GM23248 (cell line): ENCODE measurements at regions not wholly inside any gene's neighbourhood (a gene's known extent, or its start where the extent isn't known, plus 50 kb on each side); places are given as distances from the start of the nearest gene placed in this dataset.
A peak's percentile ranks its signal among the peaks of the same experiment; 100 is the strongest.

Experiments
- DNase-seq: peaks from one replicate; pipeline ENCODE4 v3.0.0-alpha.2; 2015
- H2AFZ ChIP-seq: fragments of 200-600 bp; sonication (generic); 2 replicates; pipeline ENCODE4 v1.6.1; 2016; ENCODE audit warnings: antibody characterized with exemption
- H3F3A ChIP-seq: fragments of 200-600 bp; sonication (generic); 2 replicates; pipeline ENCODE4 v1.6.1; 2016; ENCODE audit warnings: mild to moderate bottlenecking, antibody characterized with exemption, mixed run types; ENCODE audit not compliant: insufficient read depth
- H3K27ac ChIP-seq: fragments of 200-600 bp; sonication (generic); 2 replicates; pipeline ENCODE4 v1.5.1; 2016; ENCODE audit warnings: mild to moderate bottlenecking
- H3K27me3 ChIP-seq: fragments of 200-600 bp; sonication (generic); replicated peaks from 2 replicates; pipeline ENCODE4 v1.6.1; 2016; ENCODE audit warnings: mild to moderate bottlenecking; ENCODE audit not compliant: insufficient read depth
- H3K36me3 ChIP-seq: fragments of 200-600 bp; sonication (generic); 2 replicates; pipeline ENCODE4 v1.6.1; 2016; ENCODE audit warnings: low read depth, mild to moderate bottlenecking
- H3K4me1 ChIP-seq: fragments of 200-600 bp; sonication (generic); 2 replicates; pipeline ENCODE4 v1.6.1; 2016; ENCODE audit warnings: mild to moderate bottlenecking; ENCODE audit not compliant: insufficient read depth
- H3K4me2 ChIP-seq: fragments of 200-600 bp; sonication (generic); one replicate; pipeline ENCODE4 v1.6.1; 2016; ENCODE audit warnings: mild to moderate bottlenecking; ENCODE audit not compliant: unreplicated experiment
- H3K4me3 ChIP-seq: fragments of 200-600 bp; sonication (generic); 2 replicates; pipeline ENCODE4 v1.5.1; 2016; ENCODE audit warnings: mild to moderate bottlenecking
- H3K79me2 ChIP-seq: fragments of 200-600 bp; sonication (generic); 2 replicates; pipeline ENCODE4 v1.6.1; 2016; ENCODE audit warnings: mild to moderate bottlenecking; ENCODE audit not compliant: insufficient read depth
- H3K9ac ChIP-seq: fragments of 200-600 bp; sonication (generic); 2 replicates; pipeline ENCODE4 v1.6.1; 2016; ENCODE audit warnings: mild to moderate bottlenecking
- H3K9me2 ChIP-seq: fragments of 200-600 bp; sonication (generic); 2 replicates; pipeline ENCODE4 v1.6.1; 2016; ENCODE audit warnings: mixed run types, mild to moderate bottlenecking, moderate library complexity; ENCODE audit not compliant: insufficient read depth
- H3K9me3 ChIP-seq: fragments of 200-600 bp; sonication (generic); one replicate; pipeline ENCODE4 v1.6.1; 2017; ENCODE audit warnings: low read depth
- H4K20me1 ChIP-seq: fragments of 200-600 bp; sonication (generic); 2 replicates; pipeline ENCODE4 v1.6.0; 2016; ENCODE audit not compliant: insufficient read depth
- EZH2 ChIP-seq: fragments of 200-600 bp; sonication (generic); IDR thresholded peaks from 2 replicates; pipeline ENCODE4 v1.6.1; 2018; ENCODE audit warnings: antibody characterized with exemption, mild to moderate bottlenecking; ENCODE audit not compliant: insufficient read depth, poor library complexity, severe bottlenecking
- EZH2phosphoT487 ChIP-seq: fragments of 200-600 bp; sonication (generic); IDR thresholded peaks from 2 replicates; pipeline ENCODE4 v1.6.1; 2018; ENCODE audit warnings: antibody characterized with exemption, moderate library complexity, mild to moderate bottlenecking, low read depth; ENCODE audit not compliant: insufficient read depth
- WGBS, 2 experiments: methylation state at CpG; one replicate each; pipeline ENCODE4 v1.1.6; 2015 to 2017; ENCODE audit warnings: low lambda C conversion rate in 2 of 2, low coverage in 1 of 2; ENCODE audit errors: missing lambda C conversion rate in 2 of 2; 5-methylcytosine and 5-hydroxymethylcytosine counted together
- in situ Hi-C: fragments of 300-500 bp; cut with MboI; formaldehyde crosslinking; loops from 2 replicates; pipeline ENCODE4 v1.15.0; 2020

GRCh38 chr17:71409137-71409536, 711.7 kb upstream of the SOX9 start:
- Histone ChIP-seq H3K27me3 (no peaks in the 10 kb centered on the region), H3K27ac (no peak overlapping the region), H3K4me1 (peaks cover 34% of the 10 kb centered on the region), H3K36me3 (no peaks in the 10 kb centered on the region), H3F3A (peaks cover 23% of the 10 kb centered on the region), H4K20me1 (no peaks in the 10 kb centered on the region), H3K4me2 (peak overlapping the region; percentile 19), H3K4me3 (no peak overlapping the region), H3K9ac (no peak overlapping the region), H3K9me2 (no peaks in the 10 kb centered on the region), H3K79me2 (no peaks in the 10 kb centered on the region), H2AFZ (no peak overlapping the region), H3K9me3 (no peaks in the 10 kb centered on the region)
- in situ Hi-C loops, result no loop called here
- TF ChIP-seq EZH2 (no peak), EZH2phosphoT487 (no peak)
- no peak for DNase-seq
- WGBS, 2 experiments, result 100% methylated on average over 1 of the region's 1 CpG; no CpG with 5 or more reads in 1 of the 2 experiments

- no peaks in the 10 kb centered on the region for H3K27me3 ChIP-seq
- no peaks in the 10 kb centered on the region for H3K9me2 ChIP-seq
- peak overlapping the region; percentile 19 for H3K4me2 ChIP-seq
- no peaks in the 10 kb centered on the region for H3K36me3 ChIP-seq
- H3K9me3 ChIP-seq, result no peaks in the 10 kb centered on the region
- H3F3A ChIP-seq, result peaks cover 26% of the 10 kb centered on the region
- in situ Hi-C loops, result no loop called here
- peak; percentile 91 for DNase-seq
- H3K79me2 ChIP-seq, result no peaks in the 10 kb centered on the region
- TF ChIP-seq EZH2 (no peak), EZH2phosphoT487 (0 out of 2 replicates have a peak, but pooled peaks have one; percentile 48)
- no peak overlapping the region for H3K9ac ChIP-seq
- H3K4me1 ChIP-seq, result peaks cover 35% of the 10 kb centered on the region
- no peak overlapping the region for H3K4me3 ChIP-seq
- WGBS, 2 experiments, result 0 to 4% methylated on average over 4 of the region's 4 CpGs
- peak overlapping the region; percentile 30 for H3K27ac ChIP-seq
- H2AFZ ChIP-seq, result no peak overlapping the region
- no peaks in the 10 kb centered on the region for H4K20me1 ChIP-seq
These were observed 711.1 kb upstream of the SOX9 start for GRCh38 chr17:71409712-71410111.

GRCh38 chr17:71412803-71413202, 708.0 kb upstream of the SOX9 start:
- DNase-seq, result peak; percentile 96
- Histone ChIP-seq H4K20me1 (no peaks in the 10 kb centered on the region), H3K9ac (peak overlapping the region; percentile 75), H3F3A (peaks cover 26% of the 10 kb centered on the region), H2AFZ (peak overlapping the region; percentile 56), H3K4me1 (peaks cover 35% of the 10 kb centered on the region), H3K9me2 (no peaks in the 10 kb centered on the region; the same call in 1 of the 2 replicates), H3K4me2 (peak overlapping the region; percentile 84), H3K4me3 (peak overlapping the region; percentile 34), H3K27ac (peak overlapping the region; percentile 96), H3K9me3 (no peaks in the 10 kb centered on the region), H3K79me2 (no peaks in the 10 kb centered on the region), H3K27me3 (no peaks in the 10 kb centered on the region), H3K36me3 (no peaks in the 10 kb centered on the region)
- in situ Hi-C loops, result no loop called here
- 12 to 15% methylated on average over 5 of the region's 5 CpGs for WGBS, 2 experiments
- no peak for TF ChIP-seq EZH2
- TF ChIP-seq EZH2phosphoT487, result no peak

- Histone ChIP-seq H2AFZ (peak overlapping the region; percentile 56; the same call in 1 of the 2 replicates), H3K9ac (no peak overlapping the region), H3K27ac (peak overlapping the region; percentile 96)
These were observed 706.9 kb upstream of the SOX9 start for GRCh38 chr17:71413935-71414334.

More at GRCh38 chr17:71413935-71414334, 706.9 kb upstream of the SOX9 start:
- 98 to 100% methylated on average over 2 of the region's 2 CpGs for WGBS, 2 experiments
- Histone ChIP-seq H3K4me2 (no peak overlapping the region), H4K20me1 (no peaks in the 10 kb centered on the region), H3K27me3 (no peaks in the 10 kb centered on the region), H3K4me1 (peaks cover 35% of the 10 kb centered on the region), H3K4me3 (no peak overlapping the region; the same call in 1 of the 2 replicates), H3F3A (peaks cover 26% of the 10 kb centered on the region), H3K9me3 (no peaks in the 10 kb centered on the region), H3K9me2 (no peaks in the 10 kb centered on the region; the same call in 1 of the 2 replicates), H3K79me2 (no peaks in the 10 kb centered on the region), H3K36me3 (no peaks in the 10 kb centered on the region)
- in situ Hi-C loops, result no loop called here
- TF ChIP-seq EZH2 (no peak), EZH2phosphoT487 (no peak)
- DNase-seq, result no peak
